ENCODE measurements at regions not wholly inside any gene's neighbourhood (a gene's known extent, or its start where the extent isn't known, plus 50 kb on each side); places are given as distances from the start of the nearest gene placed in this dataset.

- Histone ChIP-seq H3K4me1 (ENCODE audit: control insufficient read depth in 2 of 2, insufficient read depth in 2 of 2, low read length in 1 of 2) (no peaks in the 10 kb centered on the region), H3K27me3 (ENCODE audit: control insufficient read depth in 1 of 2, insufficient read depth in 2 of 2, low read length in 2 of 2) (no peaks in the 10 kb centered on the region), H3K36me3 (ENCODE audit: control insufficient read depth in 2 of 2, insufficient read depth in 2 of 2, low read length in 1 of 2) (no peaks in the 10 kb centered on the region), H3K4me3 (ENCODE audit: low read depth in 1 of 2, low read length in 2 of 2) (no peak overlapping the region), H3K9me3 (ENCODE audit: control insufficient read depth in 2 of 2, insufficient read depth in 1 of 2, low read depth in 1 of 2, low read length in 1 of 2) (no peaks in the 10 kb centered on the region), H3K27ac (ENCODE audit: low read depth in 2 of 2, low read length in 1 of 2) (no peak overlapping the region)
- WGBS, 2 donors, result 36 to 48% methylated on average over 1 of the region's 1 CpG
Observed at GRCh38 chr9:25260046-25260445, 418.2 kb downstream of the TUSC1 start.

GRCh38 chr9:25255216-25255615 lies 423.0 kb downstream of the TUSC1 start:
- H3K36me3 ChIP-seq (ENCODE audit: control insufficient read depth in 2 of 2, insufficient read depth in 2 of 2, low read length in 1 of 2), result no peaks in the 10 kb centered on the region
- WGBS, 2 donors, result 91 to 95% methylated on average over 5 of the region's 5 CpGs
- no peak overlapping the region for H3K27ac ChIP-seq (ENCODE audit: low read depth in 2 of 2, low read length in 1 of 2)
- H3K9me3 ChIP-seq (ENCODE audit: control insufficient read depth in 2 of 2, insufficient read depth in 1 of 2, low read depth in 1 of 2, low read length in 1 of 2), result no peaks in the 10 kb centered on the region
- H3K27me3 ChIP-seq (ENCODE audit: control insufficient read depth in 1 of 2, insufficient read depth in 2 of 2, low read length in 2 of 2), result no peaks in the 10 kb centered on the region
- no peak overlapping the region for H3K4me3 ChIP-seq (ENCODE audit: low read depth in 1 of 2, low read length in 2 of 2)
- H3K4me1 ChIP-seq (ENCODE audit: control insufficient read depth in 2 of 2, insufficient read depth in 2 of 2, low read length in 1 of 2), result no peaks in the 10 kb centered on the region

- Histone ChIP-seq H3K27me3 (ENCODE audit: control insufficient read depth in 1 of 2, insufficient read depth in 2 of 2, low read length in 2 of 2) (no peaks in the 10 kb centered on the region), H3K9me3 (ENCODE audit: control insufficient read depth in 2 of 2, insufficient read depth in 1 of 2, low read depth in 1 of 2, low read length in 1 of 2) (no peaks in the 10 kb centered on the region), H3K4me3 (ENCODE audit: low read depth in 1 of 2, low read length in 2 of 2) (no peak overlapping the region), H3K36me3 (ENCODE audit: control insufficient read depth in 2 of 2, insufficient read depth in 2 of 2, low read length in 1 of 2) (no peaks in the 10 kb centered on the region), H3K27ac (ENCODE audit: low read depth in 2 of 2, low read length in 1 of 2) (no peak overlapping the region), H3K4me1 (ENCODE audit: control insufficient read depth in 2 of 2, insufficient read depth in 2 of 2, low read length in 1 of 2) (no peaks in the 10 kb centered on the region)
- WGBS, 2 donors, result 34 to 37% methylated on average over 2 of the region's 2 CpGs
Observed at GRCh38 chr9:25254051-25254450, 424.2 kb downstream of the TUSC1 start.

GRCh38 chr9:25241421-25241820 lies 436.8 kb downstream of the TUSC1 start:
- Histone ChIP-seq H3K9me3 (ENCODE audit: control insufficient read depth in 2 of 2, insufficient read depth in 1 of 2, low read depth in 1 of 2, low read length in 1 of 2) (no peaks in the 10 kb centered on the region), H3K27ac (ENCODE audit: low read depth in 2 of 2, low read length in 1 of 2) (no peak overlapping the region), H3K36me3 (ENCODE audit: control insufficient read depth in 2 of 2, insufficient read depth in 2 of 2, low read length in 1 of 2) (no peaks in the 10 kb centered on the region), H3K4me1 (ENCODE audit: control insufficient read depth in 2 of 2, insufficient read depth in 2 of 2, low read length in 1 of 2) (no peaks in the 10 kb centered on the region), H3K4me3 (ENCODE audit: low read depth in 1 of 2, low read length in 2 of 2) (no peak overlapping the region), H3K27me3 (ENCODE audit: control insufficient read depth in 1 of 2, insufficient read depth in 2 of 2, low read length in 2 of 2) (no peaks in the 10 kb centered on the region)
- 54 to 57% methylated on average over 3 of the region's 3 CpGs for WGBS, 2 donors

GRCh38 chr9:25226901-25227686 lies 451.1 kb downstream of the TUSC1 start:
- H3K27me3 ChIP-seq (ENCODE audit: control insufficient read depth in 1 of 2, insufficient read depth in 2 of 2, low read length in 2 of 2), result no peaks in the 10 kb centered on the region
- H3K9me3 ChIP-seq (ENCODE audit: control insufficient read depth in 2 of 2, insufficient read depth in 1 of 2, low read depth in 1 of 2, low read length in 1 of 2), result peaks cover 3 to 6% of the 10 kb centered on the region in 2 donors
- H3K4me1 ChIP-seq (ENCODE audit: control insufficient read depth in 2 of 2, insufficient read depth in 2 of 2, low read length in 1 of 2), result no peaks in the 10 kb centered on the region
- 89% methylated on average over 8 of the region's 8 CpGs for WGBS, 2 donors
- H3K4me3 ChIP-seq (ENCODE audit: low read depth in 1 of 2, low read length in 2 of 2), result no peak overlapping the region
- H3K27ac ChIP-seq (ENCODE audit: low read depth in 2 of 2, low read length in 1 of 2), result no peak overlapping the region
- no peaks in the 10 kb centered on the region for H3K36me3 ChIP-seq (ENCODE audit: control insufficient read depth in 2 of 2, insufficient read depth in 2 of 2, low read length in 1 of 2)

- H3K27ac ChIP-seq (ENCODE audit: low read depth in 2 of 2, low read length in 1 of 2), result no peak overlapping the region
- H3K9me3 ChIP-seq (ENCODE audit: control insufficient read depth in 2 of 2, insufficient read depth in 1 of 2, low read depth in 1 of 2, low read length in 1 of 2), result peaks cover 3 to 6% of the 10 kb centered on the region in 2 donors
- H3K27me3 ChIP-seq (ENCODE audit: control insufficient read depth in 1 of 2, insufficient read depth in 2 of 2, low read length in 2 of 2), result no peaks in the 10 kb centered on the region
- H3K4me1 ChIP-seq (ENCODE audit: control insufficient read depth in 2 of 2, insufficient read depth in 2 of 2, low read length in 1 of 2), result no peaks in the 10 kb centered on the region
- 85 to 89% methylated on average over 20 of the region's 20 CpGs for WGBS, 2 donors
- no peak overlapping the region for H3K4me3 ChIP-seq (ENCODE audit: low read depth in 1 of 2, low read length in 2 of 2)
- H3K36me3 ChIP-seq (ENCODE audit: control insufficient read depth in 2 of 2, insufficient read depth in 2 of 2, low read length in 1 of 2), result no peaks in the 10 kb centered on the region
Observed at GRCh38 chr9:25225938-25226760, 452.1 kb downstream of the TUSC1 start.

GRCh38 chr9:25224996-25225395 lies 453.2 kb downstream of the TUSC1 start:
- peaks cover 3 to 6% of the 10 kb centered on the region in 2 donors for H3K9me3 ChIP-seq (ENCODE audit: control insufficient read depth in 2 of 2, insufficient read depth in 1 of 2, low read depth in 1 of 2, low read length in 1 of 2)
- no peak overlapping the region for H3K27ac ChIP-seq (ENCODE audit: low read depth in 2 of 2, low read length in 1 of 2)
- no peaks in the 10 kb centered on the region for H3K27me3 ChIP-seq (ENCODE audit: control insufficient read depth in 1 of 2, insufficient read depth in 2 of 2, low read length in 2 of 2)
- H3K4me1 ChIP-seq (ENCODE audit: control insufficient read depth in 2 of 2, insufficient read depth in 2 of 2, low read length in 1 of 2), result no peaks in the 10 kb centered on the region
- H3K4me3 ChIP-seq (ENCODE audit: low read depth in 1 of 2, low read length in 2 of 2), result no peak overlapping the region
- WGBS, 2 donors, result 69 to 75% methylated on average over 2 of the region's 2 CpGs
- H3K36me3 ChIP-seq (ENCODE audit: control insufficient read depth in 2 of 2, insufficient read depth in 2 of 2, low read length in 1 of 2), result no peaks in the 10 kb centered on the region

GRCh38 chr9:25224309-25224708 lies 453.9 kb downstream of the TUSC1 start:
- H3K27me3 ChIP-seq (ENCODE audit: control insufficient read depth in 1 of 2, insufficient read depth in 2 of 2, low read length in 2 of 2), result no peaks in the 10 kb centered on the region
- no peak overlapping the region for H3K4me3 ChIP-seq (ENCODE audit: low read depth in 1 of 2, low read length in 2 of 2)
- no peaks in the 10 kb centered on the region for H3K4me1 ChIP-seq (ENCODE audit: control insufficient read depth in 2 of 2, insufficient read depth in 2 of 2, low read length in 1 of 2)
- H3K9me3 ChIP-seq (ENCODE audit: control insufficient read depth in 2 of 2, insufficient read depth in 1 of 2, low read depth in 1 of 2, low read length in 1 of 2), result peaks cover 3 to 6% of the 10 kb centered on the region in 2 donors
- no peak overlapping the region for H3K27ac ChIP-seq (ENCODE audit: low read depth in 2 of 2, low read length in 1 of 2)
- WGBS, 2 donors, result 85 to 89% methylated on average over 2 of the region's 2 CpGs
- no peaks in the 10 kb centered on the region for H3K36me3 ChIP-seq (ENCODE audit: control insufficient read depth in 2 of 2, insufficient read depth in 2 of 2, low read length in 1 of 2)

- Histone ChIP-seq H3K36me3 (ENCODE audit: control insufficient read depth in 2 of 2, insufficient read depth in 2 of 2, low read length in 1 of 2) (no peaks in the 10 kb centered on the region), H3K27ac (ENCODE audit: low read depth in 2 of 2, low read length in 1 of 2) (no peak overlapping the region), H3K4me3 (ENCODE audit: low read depth in 1 of 2, low read length in 2 of 2) (no peak overlapping the region), H3K4me1 (ENCODE audit: control insufficient read depth in 2 of 2, insufficient read depth in 2 of 2, low read length in 1 of 2) (no peaks in the 10 kb centered on the region), H3K27me3 (ENCODE audit: control insufficient read depth in 1 of 2, insufficient read depth in 2 of 2, low read length in 2 of 2) (no peaks in the 10 kb centered on the region), H3K9me3 (ENCODE audit: control insufficient read depth in 2 of 2, insufficient read depth in 1 of 2, low read depth in 1 of 2, low read length in 1 of 2) (no peaks in the 10 kb centered on the region)
- 50 to 54% methylated on average over 5 of the region's 5 CpGs for WGBS, 2 donors
Observed at GRCh38 chr9:25212361-25212760, 465.9 kb downstream of the TUSC1 start.
